Astrocyte (in vitro differentiated cells and primary cell): ENCODE measurements at regions not wholly inside any gene's neighbourhood (a gene's known extent, or its start where the extent isn't known, plus 50 kb on each side); places are given as distances from the start of the nearest gene placed in this dataset.

ENCODE experiments used
- CTCF ChIP-seq: IDR thresholded peaks from 2 replicates; pipeline ENCODE4 v1.5.1; 2011; ENCODE audit warnings: low read depth, mild to moderate bottlenecking, inconsistent platforms, low read length, moderate library complexity; ENCODE audit not compliant: insufficient read depth
- EZH2 ChIP-seq: IDR thresholded peaks from 2 replicates; pipeline ENCODE4 v1.6.1; 2012; ENCODE audit warnings: mild to moderate bottlenecking, low read length, inconsistent platforms; ENCODE audit not compliant: insufficient read depth

DNA sequence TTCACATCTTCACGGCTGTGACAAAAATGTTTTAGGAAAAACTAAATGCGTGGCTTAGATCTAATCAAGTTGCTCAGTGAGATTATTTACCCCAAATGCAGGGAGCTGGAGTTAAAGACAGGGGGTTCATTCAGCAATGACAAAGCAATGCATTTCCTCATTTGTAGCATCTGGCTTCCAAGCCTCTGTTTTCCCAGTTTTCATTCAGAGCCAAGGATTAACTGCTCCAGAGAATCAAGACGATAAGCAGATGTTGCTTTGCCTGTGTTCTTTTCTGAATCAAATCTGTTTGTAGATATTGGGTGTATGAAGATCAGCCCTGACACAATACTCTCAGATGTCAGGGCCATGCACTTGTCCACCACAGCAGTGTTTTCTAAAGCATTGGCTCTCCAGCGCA, 147.4 kb upstream of the SIX2 start:
- TF ChIP-seq CTCF (no peak), EZH2 (no peak)
